Neural progenitor cell (in vitro differentiated cells): ENCODE measurements at regions not wholly inside any gene's neighbourhood (a gene's known extent, or its start where the extent isn't known, plus 50 kb on each side); places are given as distances from the start of the nearest gene placed in this dataset.

ENCODE experiments used
- CTCF ChIP-seq: fragments of 200-600 bp; sonication (generic); IDR thresholded peaks from 2 replicates; pipeline ENCODE4 v1.5.1; 2017; ENCODE audit warnings: antibody characterized with exemption, mild to moderate bottlenecking
- EZH2 ChIP-seq: fragments of 200-600 bp; sonication (generic); IDR thresholded peaks from 2 replicates; pipeline ENCODE4 v1.6.1; 2017; ENCODE audit warnings: antibody characterized with exemption, mild to moderate bottlenecking, moderate library complexity

- TF ChIP-seq CTCF (no peak), EZH2 (no peak)
These were observed 179.0 kb downstream of the NOC3L start for GRCh38 chr10:94183666-94184264.
